ENCODE measurements at regions not wholly inside any gene's neighbourhood (a gene's known extent, or its start where the extent isn't known, plus 50 kb on each side); places are given as distances from the start of the nearest gene placed in this dataset.
"Not testable (repeated sequence)": the region's sequence is repeated elsewhere in the genome, so short reads cannot be mapped to it uniquely, and the experiment has no call there.

DNA sequence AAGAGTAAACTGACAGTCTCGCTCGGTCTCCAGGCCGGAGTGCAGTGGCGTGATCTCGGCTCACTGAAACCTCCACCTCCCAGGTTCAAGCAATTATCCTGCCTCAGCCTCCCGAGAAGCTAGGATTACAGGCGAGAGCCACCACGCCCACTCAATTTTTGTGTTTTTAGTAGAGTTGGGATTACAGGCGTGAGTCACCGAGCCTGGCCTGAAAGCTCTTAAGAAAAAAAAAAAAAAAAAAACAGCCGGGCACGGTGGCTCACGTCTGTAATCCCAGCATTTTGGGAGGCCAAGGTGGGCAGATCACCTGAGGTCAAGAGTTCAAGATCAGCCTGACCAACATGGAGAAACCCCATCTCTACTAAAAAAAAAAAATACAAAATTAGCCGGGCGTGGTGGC lies 55.3 kb upstream of the THOC2 start:
- in situ Hi-C loops (cut with HindIII; ENCODE audit: low pct_unique_long_range_greater_than_20kb, low sequenced_read_pairs); DNase-seq (ENCODE audit: low read depth, low spot score): not testable (repeated sequence)

DNA sequence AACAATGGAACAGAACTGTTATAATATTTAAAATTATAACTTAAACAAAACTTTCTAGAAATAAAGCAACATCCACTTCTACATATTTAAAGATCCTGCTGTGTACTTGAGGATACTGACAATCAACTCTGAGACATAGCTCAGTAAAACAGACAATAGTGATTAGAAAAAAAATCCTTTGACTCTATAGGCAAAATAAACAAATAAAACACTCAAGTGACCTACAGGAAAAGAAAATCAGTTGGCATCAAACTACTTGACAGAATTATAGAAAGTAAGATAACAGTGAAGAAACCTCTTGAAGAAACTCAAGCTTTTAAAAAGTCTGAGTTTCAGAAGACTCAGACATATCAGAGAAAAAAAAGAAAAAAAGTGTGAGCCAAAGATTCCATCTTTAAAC lies 55.9 kb upstream of the THOC2 start:
- DNase-seq (ENCODE audit: low read depth, low spot score): no peak
- in situ Hi-C loops (cut with HindIII; ENCODE audit: low pct_unique_long_range_greater_than_20kb, low sequenced_read_pairs): no loop called here

DNA sequence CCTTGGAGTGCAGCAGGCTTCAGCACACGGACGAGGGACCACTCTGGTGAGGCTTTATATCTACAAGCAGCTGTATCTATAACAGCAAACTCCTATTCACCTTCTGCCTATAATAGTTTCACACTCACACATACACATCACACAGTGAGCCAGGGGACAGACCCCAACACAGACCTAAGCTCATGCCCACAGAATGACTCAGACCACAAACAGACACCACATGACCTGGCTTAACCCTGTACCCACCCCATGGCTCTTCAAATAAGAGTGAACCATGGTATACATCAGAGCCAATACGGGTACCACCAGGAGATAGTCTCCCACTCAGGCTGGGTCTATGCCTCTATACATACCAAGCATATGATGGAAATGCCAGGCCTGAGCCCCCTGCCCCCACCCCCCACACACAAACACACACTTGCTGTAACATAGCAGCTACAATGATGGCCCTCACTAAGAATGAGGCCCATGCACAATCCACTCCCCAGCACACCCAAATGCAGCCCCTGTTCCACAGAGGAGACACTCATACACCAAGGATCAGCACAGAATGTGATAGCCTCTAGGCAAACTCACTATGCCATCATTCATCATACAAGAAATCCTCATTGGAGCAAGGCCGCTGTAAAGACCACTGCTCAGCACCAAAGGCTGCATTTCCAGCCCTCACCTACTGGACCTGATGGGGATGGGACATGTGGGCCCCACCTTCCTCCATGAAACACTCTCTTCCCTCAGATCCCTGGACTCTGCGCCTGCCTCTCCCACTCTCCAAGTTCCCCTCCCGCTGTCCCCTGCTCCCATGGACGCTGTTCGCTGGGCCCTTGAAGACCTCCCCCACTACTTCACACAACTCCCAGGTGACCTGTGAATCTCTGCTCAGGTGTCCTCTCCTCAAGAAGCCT lies 62.1 kb upstream of the XIAP start:
- in situ Hi-C loops (cut with HindIII; ENCODE audit: low pct_unique_long_range_greater_than_20kb, low sequenced_read_pairs): no loop called here
- DNase-seq (ENCODE audit: low read depth, low spot score): no peak

DNA sequence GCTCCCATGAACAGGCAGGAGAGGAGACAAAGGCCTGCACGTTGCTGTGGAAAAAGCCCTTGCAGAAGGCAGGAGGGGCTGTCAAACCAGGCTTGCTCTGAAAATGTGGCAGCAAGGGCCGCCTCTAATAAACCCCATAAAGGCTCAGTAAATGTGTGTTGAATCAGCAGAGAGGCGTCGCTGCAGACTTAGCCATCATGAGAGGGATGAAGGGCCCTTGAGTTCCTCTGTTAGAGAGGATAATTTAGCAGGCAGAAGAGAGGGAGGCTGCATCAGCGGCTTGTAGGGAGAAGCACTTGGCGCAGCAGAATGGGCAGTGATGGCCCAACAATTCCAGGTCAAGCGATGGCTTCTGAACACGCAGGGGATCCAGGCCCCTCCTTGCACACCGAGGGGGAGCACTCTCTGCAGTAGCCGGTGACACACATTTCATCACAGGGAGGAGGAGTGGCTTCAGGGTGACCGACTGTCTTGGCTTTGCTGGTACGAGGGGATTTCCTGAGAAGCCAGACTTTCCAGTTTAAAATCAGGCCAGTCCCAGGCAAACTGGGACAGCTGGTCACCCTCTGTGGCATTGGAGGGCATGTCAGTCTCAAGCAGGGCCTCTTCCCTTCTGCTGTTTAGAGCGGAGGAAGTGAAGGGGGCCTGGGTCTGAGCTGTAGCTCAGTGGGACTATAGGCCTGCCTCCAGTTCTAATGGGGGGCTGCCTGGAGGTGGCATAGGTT lies 61.0 kb upstream of the XIAP start:
- DNase-seq (ENCODE audit: low read depth, low spot score); in situ Hi-C loops (cut with HindIII; ENCODE audit: low pct_unique_long_range_greater_than_20kb, low sequenced_read_pairs): not testable (repeated sequence)

DNA sequence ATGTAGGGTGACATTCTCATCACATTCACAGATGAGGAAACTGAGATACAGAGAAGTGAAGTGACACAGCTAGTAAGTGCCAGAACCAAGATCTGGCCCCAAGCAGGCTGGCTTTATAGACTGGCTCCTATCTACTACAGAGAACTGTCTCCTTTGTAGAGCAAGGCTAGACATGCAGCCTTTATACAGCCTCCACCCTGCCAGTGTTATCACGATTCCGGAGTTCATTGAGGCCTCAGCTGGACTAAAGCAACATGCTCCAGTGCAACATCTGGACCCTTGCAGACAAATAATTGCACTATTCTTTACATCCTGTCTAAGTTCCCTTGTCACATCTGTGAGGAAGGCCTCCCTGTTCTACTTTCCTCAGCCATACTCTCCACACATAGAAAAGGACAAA lies 58.0 kb upstream of the XIAP start:
- in situ Hi-C loops (cut with HindIII; ENCODE audit: low pct_unique_long_range_greater_than_20kb, low sequenced_read_pairs): no loop called here
- no peak for DNase-seq (ENCODE audit: low read depth, low spot score)

DNA sequence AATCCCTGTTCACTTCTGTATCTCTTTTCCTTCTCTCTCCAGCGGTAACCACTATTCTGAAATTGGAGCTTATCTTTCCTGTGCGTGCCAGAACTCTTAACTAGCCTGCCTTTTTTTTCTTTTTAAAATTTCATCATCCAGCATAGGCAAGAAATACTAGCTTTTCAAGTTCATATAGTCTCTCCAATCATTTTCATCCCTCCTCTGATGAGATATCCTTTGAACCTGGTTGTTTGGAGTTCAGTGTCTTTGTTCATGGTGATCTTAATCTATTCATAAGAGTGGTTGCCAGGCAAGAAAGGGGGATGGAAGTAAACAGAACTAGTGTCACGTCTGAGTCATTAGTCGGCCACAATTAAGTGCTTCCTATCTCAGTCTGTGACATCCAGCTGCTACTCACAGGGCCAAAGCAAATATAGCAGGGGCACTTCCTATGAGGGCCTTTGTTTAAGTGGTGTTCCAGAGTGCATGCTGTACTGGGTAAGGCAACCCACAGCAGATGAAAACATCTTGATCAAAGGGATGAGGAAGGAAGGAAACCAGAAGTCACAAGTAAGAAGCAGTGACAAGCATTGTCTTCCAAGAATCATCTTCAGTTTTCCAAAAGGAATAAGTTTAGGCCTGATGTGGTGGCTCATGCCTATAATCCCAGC lies 56.4 kb upstream of the XIAP start:
- DNase-seq (ENCODE audit: low read depth, low spot score): peak; percentile 54
- in situ Hi-C loops (cut with HindIII; ENCODE audit: low pct_unique_long_range_greater_than_20kb, low sequenced_read_pairs): no loop called here

DNA sequence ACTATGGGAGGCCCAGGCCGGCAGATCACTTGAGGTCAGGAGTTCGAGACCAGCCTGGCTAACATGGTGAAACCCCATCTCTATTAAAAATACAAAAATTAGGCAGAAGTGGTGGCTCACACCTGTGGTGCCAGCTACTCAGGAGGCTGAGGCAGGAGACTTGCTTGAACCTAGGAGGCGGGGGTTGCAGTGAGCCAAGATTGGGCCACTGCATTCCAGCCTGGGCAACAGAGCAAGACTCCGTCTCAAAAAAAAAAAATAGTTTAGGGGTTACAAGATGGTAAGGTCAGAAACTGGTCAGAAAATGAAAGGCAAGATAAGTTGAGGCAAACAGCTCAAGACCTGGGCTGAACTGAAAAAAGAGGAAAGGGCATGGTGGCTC lies 55.9 kb upstream of the XIAP start:
- in situ Hi-C loops (cut with HindIII; ENCODE audit: low pct_unique_long_range_greater_than_20kb, low sequenced_read_pairs); DNase-seq (ENCODE audit: low read depth, low spot score): not testable (repeated sequence)

DNA sequence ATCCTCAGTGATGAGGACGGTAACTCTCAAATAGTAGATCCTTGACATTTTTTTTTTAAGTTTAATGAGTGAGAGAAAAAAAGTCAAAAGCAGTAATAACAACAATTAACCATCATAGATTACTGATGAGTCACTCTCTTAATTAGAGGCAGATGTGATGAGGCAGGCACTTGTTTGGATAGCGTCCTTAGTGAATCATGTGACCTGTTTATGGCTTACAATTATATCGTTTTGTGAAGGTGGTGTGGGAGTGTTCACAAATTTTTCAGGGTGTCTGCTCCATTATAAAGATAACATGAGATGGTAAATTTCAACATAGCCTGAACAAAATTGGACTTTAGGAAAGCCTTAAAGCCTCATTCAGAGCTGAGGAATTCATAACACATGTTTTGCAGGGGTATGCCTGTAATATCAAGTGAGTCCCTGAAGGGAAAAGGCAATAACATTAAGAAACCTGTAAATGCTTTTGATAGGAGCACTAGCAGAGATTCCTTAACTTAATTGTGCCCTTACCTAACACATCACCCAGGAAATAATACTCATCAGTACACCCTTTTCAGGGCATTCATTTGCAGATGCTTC lies 51.9 kb upstream of the XIAP start:
- in situ Hi-C loops (cut with HindIII; ENCODE audit: low pct_unique_long_range_greater_than_20kb, low sequenced_read_pairs): no loop called here
- DNase-seq (ENCODE audit: low read depth, low spot score): no peak

DNA sequence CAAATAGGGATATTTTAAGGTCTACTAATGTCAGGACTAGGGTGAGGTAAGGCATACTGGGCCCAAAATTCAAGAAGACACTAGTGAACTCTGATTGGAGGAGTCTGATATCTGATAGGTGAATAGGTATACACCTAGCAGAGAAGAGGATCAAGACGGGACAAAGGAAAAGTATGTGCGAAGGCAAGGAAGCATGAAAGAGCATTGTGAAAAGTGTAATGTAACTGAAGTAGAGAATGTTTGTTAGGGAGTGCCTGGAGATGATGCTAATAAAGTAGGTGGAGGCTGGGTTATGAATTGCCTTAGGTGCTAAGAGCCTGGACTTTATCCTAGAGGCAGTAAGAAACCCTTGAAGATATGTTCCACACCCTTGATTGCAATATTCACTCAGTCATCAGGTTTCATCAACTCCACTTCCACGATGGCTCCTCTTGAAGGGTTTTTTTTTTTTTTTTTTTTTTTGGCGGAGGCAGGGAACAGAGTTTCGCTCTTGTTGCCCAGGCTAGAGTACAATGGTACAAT lies 49.9 kb upstream of the XIAP start:
- in situ Hi-C loops (cut with HindIII; ENCODE audit: low pct_unique_long_range_greater_than_20kb, low sequenced_read_pairs): no loop called here
- DNase-seq (ENCODE audit: low read depth, low spot score): no peak
